Neutrophil (primary cell): ENCODE measurements at regions not wholly inside any gene's neighbourhood (a gene's known extent, or its start where the extent isn't known, plus 50 kb on each side); places are given as distances from the start of the nearest gene placed in this dataset.

ENCODE experiments used
- H3K27ac ChIP-seq: fragments of 200-600 bp; sonication (generic); 2 replicates; pipeline ENCODE4 v1.5.1; 2016; ENCODE audit warnings: mild to moderate bottlenecking, moderate library complexity
- H3K27me3 ChIP-seq: fragments of 200-600 bp; sonication (generic); 2 replicates; pipeline ENCODE4 v1.6.0; 2016; ENCODE audit warnings: mild to moderate bottlenecking
- H3K36me3 ChIP-seq: fragments of 200-600 bp; sonication (generic); 2 replicates; pipeline ENCODE4 v1.5.1; 2017
- H3K4me1 ChIP-seq, 2 experiments: fragments of 200-600 bp in 1 of 2; sonication (generic) in 1 of 2; 1 replicate in 1 of 2; 2 replicates in 1 of 2; pipeline versions ENCODE4 v1.5.1 to v1.6.1; 2013 to 2016; ENCODE audit warnings: low read depth in 1 of 2, low read length in 1 of 2, mild to moderate bottlenecking in 1 of 2, moderate library complexity in 1 of 2; ENCODE audit not compliant: control insufficient read depth in 1 of 2, insufficient read depth in 1 of 2
- H3K4me3 ChIP-seq, 2 experiments: fragments of 200-600 bp in 1 of 2; sonication (generic) in 1 of 2; 1 replicate in 1 of 2; 2 replicates in 1 of 2; pipeline ENCODE4 v1.5.1; 2013 to 2016; ENCODE audit warnings: low read depth in 1 of 2, low read length in 1 of 2, mild to moderate bottlenecking in 1 of 2, moderate library complexity in 1 of 2
- H3K9me3 ChIP-seq: fragments of 200-600 bp; sonication (generic); 2 replicates; pipeline ENCODE4 v1.5.1; 2016
- CTCF ChIP-seq: fragments of 200-600 bp; sonication (generic); IDR thresholded peaks from 2 replicates; pipeline ENCODE4 v1.5.1; 2016; ENCODE audit warnings: antibody characterized with exemption

- H3K27me3 ChIP-seq: peaks cover 16% of the 10 kb centered on the region
- no peak for TF ChIP-seq CTCF
Measured at GRCh38 chr20:63089051-63089907, 82.5 kb upstream of the BHLHE23 start.

DNA sequence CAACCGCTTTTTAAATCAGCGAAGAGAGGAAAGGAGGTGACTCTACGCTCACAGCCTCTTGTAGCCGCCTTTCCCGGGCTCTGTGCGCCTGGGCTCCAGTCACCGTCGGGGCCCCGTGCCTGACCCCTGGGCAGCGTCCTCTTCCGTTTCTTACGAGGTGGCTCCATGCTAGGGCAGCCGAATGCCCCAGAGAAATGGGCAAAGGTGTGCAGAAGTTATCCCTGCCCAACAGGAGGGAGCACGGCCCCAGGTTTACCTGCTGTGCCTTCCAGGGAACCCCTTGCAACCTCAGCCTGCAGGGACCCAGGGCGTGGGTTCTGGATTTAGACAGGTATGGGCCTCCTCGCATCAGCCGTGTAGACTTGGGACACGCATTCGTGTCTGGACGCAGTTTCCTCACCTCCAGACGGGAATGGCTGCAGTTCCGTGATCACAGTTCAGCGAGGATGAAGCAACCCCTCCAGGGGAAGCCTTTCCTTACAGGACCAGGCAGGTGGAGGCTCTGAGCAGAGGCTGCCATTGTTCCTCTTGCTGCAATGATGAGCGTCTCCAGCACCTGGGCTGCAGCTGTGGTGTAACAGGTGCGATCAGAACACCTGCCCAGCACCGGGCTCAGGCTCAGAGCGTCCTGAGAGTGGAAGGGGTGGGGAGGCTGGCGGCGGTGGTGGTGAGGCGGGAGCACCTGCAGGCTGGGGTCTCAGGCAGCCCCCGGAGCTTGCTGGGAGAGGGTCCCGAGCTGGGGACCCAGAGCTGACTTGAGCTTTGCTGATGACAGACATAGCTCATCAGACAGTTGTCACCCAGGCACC is 81.3 kb upstream of the BHLHE23 start:
- no peaks in the 10 kb centered on the region for H3K36me3 ChIP-seq
- H3K27me3 ChIP-seq: peaks cover 16% of the 10 kb centered on the region
- H3K4me3 ChIP-seq: no peak overlapping the region
- H3K9me3 ChIP-seq: no peaks in the 10 kb centered on the region
- TF ChIP-seq CTCF: no peak
- no peak overlapping the region for H3K27ac ChIP-seq
- H3K4me1 ChIP-seq: no peaks in the 10 kb centered on the region

More at GRCh38 chr20:63089051-63089907, 82.5 kb upstream of the BHLHE23 start:
- H3K4me3 ChIP-seq: no peak overlapping the region
- no peak overlapping the region for H3K27ac ChIP-seq
- no peaks in the 10 kb centered on the region for H3K4me1 ChIP-seq
- no peaks in the 10 kb centered on the region for H3K9me3 ChIP-seq
- H3K36me3 ChIP-seq: no peaks in the 10 kb centered on the region

- no peak for TF ChIP-seq CTCF
- no peaks in the 10 kb centered on the region for H3K36me3 ChIP-seq
- peaks cover 18% of the 10 kb centered on the region for H3K27me3 ChIP-seq
- H3K9me3 ChIP-seq: no peaks in the 10 kb centered on the region
- H3K4me1 ChIP-seq: no peaks in the 10 kb centered on the region
- H3K27ac ChIP-seq: no peak overlapping the region
- no peak overlapping the region for H3K4me3 ChIP-seq
Measured at GRCh38 chr20:63087236-63087871, 80.6 kb upstream of the BHLHE23 start.

GRCh38 chr20:63086421-63087235 is 79.9 kb upstream of the BHLHE23 start:
- TF ChIP-seq CTCF: no peak
- no peaks in the 10 kb centered on the region for H3K36me3 ChIP-seq
- no peaks in the 10 kb centered on the region for H3K9me3 ChIP-seq
- no peak overlapping the region for H3K27ac ChIP-seq
- no peaks in the 10 kb centered on the region for H3K4me1 ChIP-seq
- peaks cover 23% of the 10 kb centered on the region for H3K27me3 ChIP-seq
- H3K4me3 ChIP-seq: no peak overlapping the region
